Muscle layer of duodenum (tissue), 2 donors: ENCODE measurements at regions not wholly inside any gene's neighbourhood (a gene's known extent, or its start where the extent isn't known, plus 50 kb on each side); places are given as distances from the start of the nearest gene placed in this dataset.

Source experiments
- H3K27ac ChIP-seq: one replicate; pipeline ENCODE4 v1.7.0; 2013; ENCODE audit warnings: mild to moderate bottlenecking, low read length
- H3K27me3 ChIP-seq: one replicate; pipeline ENCODE4 v1.7.0; 2013; ENCODE audit warnings: low read depth, mild to moderate bottlenecking, control low read depth, low read length
- H3K36me3 ChIP-seq, 2 donors: one replicate each; pipeline ENCODE4 v1.7.0; 2013; ENCODE audit warnings: low read length in 2 of 2, control low read depth in 1 of 2, mild to moderate bottlenecking in 1 of 2; ENCODE audit not compliant: insufficient read depth in 2 of 2, control insufficient read depth in 1 of 2
- H3K4me1 ChIP-seq, 2 donors: one replicate each; pipeline ENCODE4 v1.7.0; 2013; ENCODE audit warnings: low read length in 2 of 2, mild to moderate bottlenecking in 2 of 2, control low read depth in 1 of 2, moderate library complexity in 1 of 2; ENCODE audit not compliant: insufficient read depth in 2 of 2, control insufficient read depth in 1 of 2
- H3K4me3 ChIP-seq, 2 donors: one replicate each; pipeline ENCODE4 v1.7.0; 2013; ENCODE audit warnings: low read length in 2 of 2, low read depth in 1 of 2, mild to moderate bottlenecking in 1 of 2
- H3K9me3 ChIP-seq, 2 donors: one replicate each; pipeline ENCODE4 v1.7.0; 2013; ENCODE audit warnings: low read length in 2 of 2, control low read depth in 1 of 2, mild to moderate bottlenecking in 1 of 2; ENCODE audit not compliant: control insufficient read depth in 1 of 2
- donor health status: healthy.

DNA sequence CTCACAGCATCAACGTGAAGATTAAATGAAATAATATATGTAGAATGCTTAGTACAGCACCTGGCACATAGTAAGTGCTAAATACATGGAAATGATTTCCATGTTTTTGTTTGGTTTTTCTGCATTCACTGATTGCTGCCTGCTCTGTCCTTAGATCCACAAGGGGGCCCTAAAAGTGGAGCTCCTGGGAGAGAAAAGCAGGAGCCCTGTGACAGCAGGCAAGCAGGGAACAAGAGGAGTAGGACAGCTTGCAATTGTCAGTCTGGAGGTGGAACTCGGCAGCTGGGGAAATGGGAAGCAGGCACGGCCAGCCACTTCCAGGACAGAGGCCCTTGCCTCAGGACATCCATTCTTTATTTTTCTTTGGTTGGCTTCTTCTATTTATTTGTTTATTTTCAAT lies 292.9 kb downstream of the BMP4 start:
- H3K4me3 ChIP-seq, result no peak overlapping the region
- no peak overlapping the region for H3K27ac ChIP-seq
- H3K9me3 ChIP-seq, result no peaks in the 10 kb centered on the region
- no peaks in the 10 kb centered on the region for H3K4me1 ChIP-seq
- H3K36me3 ChIP-seq, result no peaks in the 10 kb centered on the region
- H3K27me3 ChIP-seq, result no peaks in the 10 kb centered on the region

DNA sequence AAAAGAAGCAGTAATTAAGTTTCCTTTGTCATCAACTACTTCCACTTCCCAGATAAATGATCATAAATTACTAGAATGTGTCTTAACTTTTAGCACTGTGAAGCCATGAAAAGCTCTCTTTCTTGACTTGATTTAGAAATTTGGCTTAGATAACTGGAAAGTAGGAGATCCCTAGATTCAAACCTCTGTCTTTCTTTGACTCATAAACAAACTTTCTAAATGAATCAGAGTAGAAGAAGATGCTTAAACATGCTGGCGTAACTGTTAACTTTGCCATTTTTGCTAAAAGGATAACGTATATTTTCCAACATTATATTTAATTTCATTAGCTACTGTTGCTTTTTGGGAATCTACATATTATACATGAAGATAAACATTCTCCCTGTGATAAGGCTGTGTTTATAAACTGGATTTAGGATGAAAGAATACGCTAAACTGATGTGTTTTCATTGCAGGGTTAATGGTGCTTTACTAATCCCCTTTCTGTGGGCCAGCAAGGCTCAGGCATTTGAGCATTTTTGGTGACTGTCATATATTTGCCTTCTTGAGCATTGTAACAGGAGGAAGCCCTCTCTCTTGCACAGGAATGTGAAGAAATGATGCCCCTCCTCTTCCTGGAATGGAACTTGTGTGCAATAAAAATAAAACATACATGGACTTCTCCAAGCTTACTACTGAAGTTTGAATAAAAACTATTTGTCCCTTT lies 301.4 kb downstream of the BMP4 start:
- H3K4me3 ChIP-seq, result no peak overlapping the region
- H3K36me3 ChIP-seq, result no peaks in the 10 kb centered on the region
- no peaks in the 10 kb centered on the region for H3K27me3 ChIP-seq
- H3K9me3 ChIP-seq, result no peaks in the 10 kb centered on the region
- no peak overlapping the region for H3K27ac ChIP-seq
- no peaks in the 10 kb centered on the region for H3K4me1 ChIP-seq

GRCh38 chr14:53652068-53652467 lies 304.6 kb downstream of the BMP4 start:
- Histone ChIP-seq H3K27me3 (no peaks in the 10 kb centered on the region), H3K4me1 (no peaks in the 10 kb centered on the region), H3K27ac (no peak overlapping the region), H3K4me3 (no peak overlapping the region), H3K36me3 (no peaks in the 10 kb centered on the region), H3K9me3 (no peaks in the 10 kb centered on the region)

DNA sequence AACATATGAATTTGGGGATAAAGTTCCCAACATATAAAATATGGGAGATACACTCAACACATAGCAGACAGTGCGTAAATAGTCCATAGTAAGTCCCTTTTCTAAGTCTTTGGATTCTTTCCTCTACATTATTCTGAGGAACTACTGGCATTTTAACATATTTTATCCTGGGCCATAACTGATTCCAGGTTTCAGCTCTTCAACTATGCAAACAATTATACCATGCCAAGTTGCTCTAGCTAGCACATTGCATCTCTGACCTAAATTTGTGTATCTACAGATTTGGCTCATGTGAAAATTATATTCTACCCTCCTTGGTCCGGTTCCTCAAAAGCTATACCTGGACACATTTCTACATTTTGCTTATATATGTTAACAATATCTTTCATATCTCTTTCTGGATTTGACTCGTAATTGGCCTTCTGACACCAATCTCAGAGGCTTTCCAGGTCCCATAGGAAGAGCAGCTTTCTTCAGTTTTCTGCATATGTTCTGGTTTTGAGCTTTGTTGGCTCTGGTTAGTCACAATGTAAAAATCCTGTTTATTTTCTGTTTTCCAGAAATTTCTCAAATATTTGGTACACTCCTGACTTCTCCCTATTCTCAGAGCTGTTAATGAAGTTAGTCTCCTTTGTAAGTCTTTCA lies 305.4 kb downstream of the BMP4 start:
- Histone ChIP-seq H3K4me1 (no peaks in the 10 kb centered on the region), H3K4me3 (no peak overlapping the region), H3K27me3 (no peaks in the 10 kb centered on the region), H3K27ac (no peak overlapping the region), H3K9me3 (no peaks in the 10 kb centered on the region), H3K36me3 (no peaks in the 10 kb centered on the region)

- Histone ChIP-seq H3K27ac (no peak overlapping the region), H3K27me3 (no peaks in the 10 kb centered on the region), H3K4me3 (no peak overlapping the region), H3K9me3 (no peaks in the 10 kb centered on the region), H3K36me3 (no peaks in the 10 kb centered on the region), H3K4me1 (no peaks in the 10 kb centered on the region)
These were observed 309.7 kb downstream of the BMP4 start for GRCh38 chr14:53646925-53647324.

DNA sequence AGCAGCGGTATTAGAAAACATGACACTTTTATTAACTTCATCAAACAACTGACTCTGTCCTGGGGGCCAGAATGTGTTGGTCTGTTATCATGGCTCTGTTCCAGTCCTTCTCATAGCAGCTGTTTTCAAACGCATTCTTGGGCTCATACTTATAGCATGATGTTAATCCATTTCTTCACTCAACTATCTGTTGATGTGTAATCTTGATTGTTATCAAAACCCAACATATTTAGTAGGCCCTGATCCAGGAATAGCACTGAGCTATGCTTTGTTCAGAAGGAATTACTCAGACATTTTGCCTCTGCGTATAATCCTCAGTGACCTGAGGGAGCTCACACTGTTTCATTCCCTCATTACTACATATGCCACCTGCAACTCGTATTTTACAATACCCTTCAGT lies 315.9 kb downstream of the BMP4 start:
- no peak overlapping the region for H3K27ac ChIP-seq
- no peaks in the 10 kb centered on the region for H3K4me1 ChIP-seq
- H3K9me3 ChIP-seq, result no peaks in the 10 kb centered on the region
- H3K27me3 ChIP-seq, result no peaks in the 10 kb centered on the region
- no peak overlapping the region for H3K4me3 ChIP-seq
- H3K36me3 ChIP-seq, result no peaks in the 10 kb centered on the region

DNA sequence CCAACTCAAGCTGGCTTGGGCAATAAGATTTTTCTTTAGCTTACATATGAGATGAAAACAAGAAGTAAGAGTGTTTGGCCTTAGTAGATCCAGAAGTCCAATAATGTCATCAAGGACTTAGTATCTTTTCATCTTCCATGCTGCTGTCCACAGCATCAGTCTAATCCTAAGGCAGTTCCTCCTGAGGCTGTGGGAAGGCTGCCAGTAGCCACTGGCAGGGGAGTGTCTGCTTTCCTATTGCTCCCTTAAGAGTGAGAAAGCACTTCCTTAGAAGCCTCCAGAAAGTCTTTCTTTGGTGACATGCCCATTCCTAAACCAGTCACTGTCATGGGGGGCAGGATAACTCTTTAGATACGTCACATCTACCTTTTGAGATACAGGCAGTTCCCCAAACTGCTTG lies 317.7 kb downstream of the BMP4 start:
- Histone ChIP-seq H3K36me3 (no peaks in the 10 kb centered on the region), H3K4me1 (no peaks in the 10 kb centered on the region), H3K27ac (no peak overlapping the region), H3K9me3 (no peaks in the 10 kb centered on the region), H3K4me3 (no peak overlapping the region), H3K27me3 (no peaks in the 10 kb centered on the region)

DNA sequence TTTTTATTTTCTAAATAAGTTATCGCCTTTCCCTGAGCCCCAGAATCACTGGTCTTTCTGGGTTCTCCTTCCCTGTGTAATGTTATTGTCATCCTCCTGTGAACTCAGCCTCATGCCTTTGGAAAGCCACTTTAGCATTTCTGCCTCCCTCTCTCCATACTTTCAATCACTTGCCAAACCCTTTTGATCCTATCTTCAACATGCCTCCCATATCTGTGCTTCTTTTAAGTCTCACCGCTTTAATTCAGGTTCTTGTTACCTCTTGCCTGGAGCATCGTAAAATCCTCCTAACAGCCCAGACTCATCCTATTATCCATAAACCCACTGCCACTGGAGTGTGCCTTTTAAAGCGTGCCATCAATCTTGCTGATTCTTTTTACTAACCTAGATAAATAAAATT lies 321.8 kb downstream of the BMP4 start:
- Histone ChIP-seq H3K27ac (no peak overlapping the region), H3K9me3 (no peaks in the 10 kb centered on the region), H3K4me1 (no peaks in the 10 kb centered on the region), H3K4me3 (no peak overlapping the region), H3K27me3 (no peaks in the 10 kb centered on the region), H3K36me3 (no peaks in the 10 kb centered on the region)

DNA sequence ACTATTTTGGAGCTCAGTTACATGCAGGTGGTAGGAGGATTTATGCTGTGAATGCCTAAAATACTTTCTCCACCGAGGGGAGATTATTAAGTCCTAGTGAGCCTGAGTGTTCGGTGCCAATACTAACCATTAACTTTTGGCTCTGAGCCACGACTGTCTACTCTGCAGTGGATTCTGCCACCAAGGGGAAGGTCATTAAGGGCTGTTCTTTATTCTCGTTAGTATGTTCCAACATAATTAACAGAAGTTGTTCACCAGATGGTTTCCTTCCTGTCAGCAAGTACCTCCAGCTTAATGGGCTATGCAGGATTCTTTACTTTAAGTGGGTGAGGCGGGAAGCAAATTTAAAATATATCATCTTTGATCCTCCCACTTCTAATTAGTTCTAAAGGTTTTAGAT lies 326.3 kb downstream of the BMP4 start:
- H3K9me3 ChIP-seq, result no peaks in the 10 kb centered on the region
- H3K4me1 ChIP-seq, result no peaks in the 10 kb centered on the region
- H3K27ac ChIP-seq, result no peak overlapping the region
- no peaks in the 10 kb centered on the region for H3K27me3 ChIP-seq
- no peak overlapping the region for H3K4me3 ChIP-seq
- no peaks in the 10 kb centered on the region for H3K36me3 ChIP-seq

- Histone ChIP-seq H3K27me3 (no peaks in the 10 kb centered on the region), H3K4me3 (no peak overlapping the region), H3K27ac (no peak overlapping the region), H3K36me3 (no peaks in the 10 kb centered on the region), H3K9me3 (no peaks in the 10 kb centered on the region), H3K4me1 (no peaks in the 10 kb centered on the region)
These were observed 327.7 kb downstream of the BMP4 start for GRCh38 chr14:53628732-53629430.

- Histone ChIP-seq H3K27me3 (no peaks in the 10 kb centered on the region), H3K9me3 (no peaks in the 10 kb centered on the region), H3K4me3 (no peak overlapping the region), H3K36me3 (no peaks in the 10 kb centered on the region), H3K27ac (no peak overlapping the region), H3K4me1 (no peaks in the 10 kb centered on the region)
These were observed 328.4 kb downstream of the BMP4 start for GRCh38 chr14:53628261-53628660.
